ENCODE measurements at regions not wholly inside any gene's neighbourhood (a gene's known extent, or its start where the extent isn't known, plus 50 kb on each side); places are given as distances from the start of the nearest gene placed in this dataset.

DNA sequence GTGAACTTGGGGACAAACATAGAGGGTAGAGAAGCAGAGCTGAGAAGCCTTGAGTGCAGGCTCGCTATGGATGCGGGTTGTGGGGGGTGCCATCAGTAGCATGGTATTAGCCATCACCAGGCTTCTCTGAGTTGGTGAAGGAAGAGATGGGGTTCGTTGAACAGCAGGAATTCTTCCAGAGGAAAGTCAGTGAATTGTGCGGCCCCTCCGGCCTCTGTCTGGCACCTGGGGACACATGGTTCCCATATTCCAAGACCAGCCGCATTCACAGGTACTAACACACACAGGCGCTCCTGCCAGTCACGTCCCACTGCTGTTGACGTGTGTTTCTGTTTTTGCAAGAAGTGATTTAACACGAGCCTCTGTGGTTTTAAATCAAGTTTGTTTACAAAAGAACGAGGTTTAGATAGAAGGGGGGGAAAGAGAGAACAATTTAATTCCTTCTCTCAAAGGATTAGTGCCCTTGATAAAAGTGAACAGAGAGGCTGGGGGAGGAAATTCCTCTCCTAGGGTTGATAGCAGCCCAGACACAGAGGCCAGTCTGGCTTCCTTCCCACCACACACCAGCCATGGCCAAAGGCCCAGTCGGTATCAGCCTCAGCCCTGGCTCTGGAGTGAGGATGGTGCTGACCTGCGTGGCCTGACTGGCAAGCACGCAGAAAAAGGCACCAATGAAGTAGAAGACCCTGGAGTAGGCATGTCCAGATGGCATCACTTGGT, 252.6 kb upstream of the IGFBP3 start:
- Histone ChIP-seq H2AFZ (ENCODE audit: low read length) (no peak overlapping the region), H2BK5ac (ENCODE audit: low read depth, low read length) (no peak overlapping the region), H3K79me2 (ENCODE audit: control insufficient read depth in 1 of 2, insufficient read depth in 2 of 2, low read length in 2 of 2) (no peaks in the 10 kb centered on the region), H3K4ac (replicated peaks; ENCODE audit: insufficient read length, low read depth, low read length) (no peak overlapping the region), H3K56ac (replicated peaks; ENCODE audit: insufficient read length, low read depth, low read length) (no peak overlapping the region), H3K36me3 (ENCODE audit: control insufficient read depth in 2 of 4, insufficient read depth in 4 of 4, low read length in 3 of 4) (no peaks in the 10 kb centered on the region), H2BK15ac (ENCODE audit: low read length) (no peak overlapping the region), H2BK12ac (ENCODE audit: low read depth, low read length) (no peak overlapping the region), H4K8ac (ENCODE audit: extremely low read depth, insufficient read depth, low read length) (0 out of 2 replicates have a peak overlapping the region, but pooled peaks have one; percentile 38), H3K9me3 (ENCODE audit: insufficient read depth in 2 of 2, low read depth in 1 of 2, low read length in 1 of 2) (no peaks in the 10 kb centered on the region), H2AK5ac (ENCODE audit: low read depth, low read length) (no peak overlapping the region), H3K14ac (ENCODE audit: insufficient read length) (no peak overlapping the region), H3K27me3 (replicated peaks in 1 of 4; ENCODE audit: control insufficient read depth in 3 of 4, extremely low read depth in 1 of 4, insufficient read depth in 3 of 4, low read length in 3 of 4) (no peaks in the 10 kb centered on the region), H4K5ac (ENCODE audit: insufficient read length, low read depth, low read length) (no peak overlapping the region), H3K23me2 (ENCODE audit: low read depth, low read length) (no peaks in the 10 kb centered on the region), H3K79me1 (ENCODE audit: low read depth, low read length) (no peaks in the 10 kb centered on the region), H3K9ac (replicated peaks in 1 of 4; ENCODE audit: extremely low read depth in 1 of 4, low read depth in 3 of 4, low read length in 3 of 4) (no peak overlapping the region), H3K18ac (ENCODE audit: extremely low read depth, low read length) (no peak overlapping the region), H3K23ac (ENCODE audit: insufficient read length) (no peak overlapping the region), H3K4me1 (replicated peaks in 1 of 4; ENCODE audit: control insufficient read depth in 3 of 4, insufficient read depth in 4 of 4, low read length in 3 of 4) (no peaks in the 10 kb centered on the region), H3K4me3 (ENCODE audit: extremely low read depth in 1 of 4, insufficient read depth in 2 of 4, low read depth in 3 of 4, low read length in 4 of 4) (no peak overlapping the region), H4K20me1 (replicated peaks in 1 of 2; ENCODE audit: control insufficient read depth in 1 of 2, insufficient read depth in 2 of 2, low read length in 2 of 2) (no peaks in the 10 kb centered on the region), H4K91ac (replicated peaks; ENCODE audit: insufficient read length, low read length) (no peak overlapping the region), H2BK20ac (ENCODE audit: low read length) (no peak overlapping the region), H3K4me2 (ENCODE audit: insufficient read depth in 1 of 2, low read depth in 2 of 2, low read length in 2 of 2) (no peak overlapping the region), H2BK120ac (replicated peaks; ENCODE audit: low read depth, low read length) (no peak overlapping the region), H3K27ac (ENCODE audit: low read depth, low read length) (no peak overlapping the region)
- WGBS, 2 experiments (ENCODE audit: extremely low coverage in 1 of 2, insufficient coverage in 1 of 2, insufficient read length in 1 of 2, insufficient replicate concordance in 2 of 2, low coverage in 1 of 2, low lambda C conversion rate in 2 of 2, missing lambda C conversion rate in 1 of 2), result 91% methylated on average over 14 of the region's 14 CpGs; no CpG with 5 or more reads in 1 of the 2 experiments
- ChIA-PET CTCF (ENCODE audit: partially characterized antibody) (interaction anchor here (1.0 kb wide), 1 partner anchor 72 kb away, joined by 3 read pairs; no protein-coding TSS in a partner anchor), POLR2A (ENCODE audit: partially characterized antibody) (no interaction called here)
- no peak for FAIRE-seq
- no peak for DNase-seq (ENCODE audit: low read depth in 1 of 2, low spot score in 2 of 2)
- TF ChIP-seq CTBP2 (IDR thresholded peaks at IDR 0.05; ENCODE audit: borderline replicate concordance, insufficient read depth, insufficient read length, low read length) (no peak), KDM5A (IDR thresholded peaks at IDR 0.05; ENCODE audit: low read length) (no peak), ZNF274 (IDR thresholded peaks at IDR 0.05; ENCODE audit: borderline replicate concordance, extremely low read depth, low read length) (no peak), CBX5 (IDR thresholded peaks at IDR 0.05; ENCODE audit: low read depth, low read length) (no peak)

Data from H1 (cell line).